ENCODE measurements at regions not wholly inside any gene's neighbourhood (a gene's known extent, or its start where the extent isn't known, plus 50 kb on each side); places are given as distances from the start of the nearest gene placed in this dataset.

DNA sequence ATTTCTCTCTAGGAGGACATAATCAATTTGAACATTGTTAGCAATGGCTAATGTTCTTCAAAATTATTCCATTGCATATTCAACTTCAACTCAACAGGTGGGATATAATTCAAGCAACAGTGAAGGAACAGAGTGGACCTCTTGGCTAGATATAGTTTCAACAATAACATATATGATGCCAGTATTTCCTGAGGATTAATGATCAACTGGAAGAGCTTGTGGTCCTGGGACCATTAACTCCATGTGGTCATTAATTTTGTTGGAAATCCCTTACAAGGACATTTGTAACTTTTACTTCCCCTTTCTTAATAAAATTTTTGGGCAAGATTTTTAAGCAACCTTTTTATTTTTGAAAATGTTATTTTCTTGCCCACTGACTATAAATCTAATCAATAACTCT, 54.3 kb upstream of the ROBO2 start:
- H3K4me3 ChIP-seq: no peak overlapping the region
- H3K27me3 ChIP-seq (replicated peaks; ENCODE audit: insufficient read depth): no peaks in the 10 kb centered on the region
- TF ChIP-seq, protein P1, sequence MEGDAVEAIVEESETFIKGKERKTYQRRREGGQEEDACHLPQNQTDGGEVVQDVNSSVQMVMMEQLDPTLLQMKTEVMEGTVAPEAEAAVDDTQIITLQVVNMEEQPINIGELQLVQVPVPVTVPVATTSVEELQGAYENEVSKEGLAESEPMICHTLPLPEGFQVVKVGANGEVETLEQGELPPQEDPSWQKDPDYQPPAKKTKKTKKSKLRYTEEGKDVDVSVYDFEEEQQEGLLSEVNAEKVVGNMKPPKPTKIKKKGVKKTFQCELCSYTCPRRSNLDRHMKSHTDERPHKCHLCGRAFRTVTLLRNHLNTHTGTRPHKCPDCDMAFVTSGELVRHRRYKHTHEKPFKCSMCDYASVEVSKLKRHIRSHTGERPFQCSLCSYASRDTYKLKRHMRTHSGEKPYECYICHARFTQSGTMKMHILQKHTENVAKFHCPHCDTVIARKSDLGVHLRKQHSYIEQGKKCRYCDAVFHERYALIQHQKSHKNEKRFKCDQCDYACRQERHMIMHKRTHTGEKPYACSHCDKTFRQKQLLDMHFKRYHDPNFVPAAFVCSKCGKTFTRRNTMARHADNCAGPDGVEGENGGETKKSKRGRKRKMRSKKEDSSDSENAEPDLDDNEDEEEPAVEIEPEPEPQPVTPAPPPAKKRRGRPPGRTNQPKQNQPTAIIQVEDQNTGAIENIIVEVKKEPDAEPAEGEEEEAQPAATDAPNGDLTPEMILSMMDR (IDR thresholded peaks at IDR 0.05): no peak
- DNase-seq (ENCODE audit: low spot score): no peak
- no peaks in the 10 kb centered on the region for H3K9me3 ChIP-seq
- H3K36me3 ChIP-seq: no peaks in the 10 kb centered on the region
- H3K27ac ChIP-seq: no peak overlapping the region
- no peaks in the 10 kb centered on the region for H3K4me1 ChIP-seq (ENCODE audit: control insufficient read depth in 1 of 2, low read depth in 2 of 2)
- ATAC-seq (ENCODE audit: insufficient number of reproducible peaks, low FRiP score, low read depth): no peak

DNA sequence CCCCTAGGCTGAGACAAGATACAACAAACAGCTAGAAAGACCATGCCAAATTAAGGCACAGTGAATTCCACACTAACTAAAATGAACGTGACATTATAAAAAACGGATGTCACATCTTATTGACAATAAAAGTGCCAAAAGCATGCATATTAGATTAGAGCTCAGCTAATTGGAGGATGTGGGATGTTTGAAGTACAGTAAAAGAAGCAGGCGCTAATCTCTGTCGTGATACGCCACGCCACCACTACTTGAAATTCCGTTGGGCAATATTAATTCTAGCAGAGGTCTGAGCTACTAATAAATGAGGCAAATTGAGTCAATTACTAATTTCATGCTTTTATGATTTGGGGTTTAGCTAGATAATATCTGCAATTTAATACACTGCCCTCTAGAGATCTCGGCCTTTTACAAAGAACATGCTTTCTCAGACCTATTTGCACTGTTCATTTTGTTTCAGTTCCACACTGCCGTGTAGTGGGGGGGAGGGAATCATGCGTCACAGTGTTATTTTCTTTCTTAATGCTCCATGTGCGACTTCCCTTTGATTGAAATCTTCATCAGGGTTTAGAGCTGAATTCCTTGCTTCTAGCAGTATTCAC, 52.9 kb upstream of the ROBO2 start:
- no peaks in the 10 kb centered on the region for H3K9me3 ChIP-seq
- TF ChIP-seq, protein P1 (IDR thresholded peaks at IDR 0.05): no peak
- no peaks in the 10 kb centered on the region for H3K27me3 ChIP-seq (replicated peaks; ENCODE audit: insufficient read depth)
- ATAC-seq (ENCODE audit: insufficient number of reproducible peaks, low FRiP score, low read depth) (no peak), DNase-seq (ENCODE audit: low spot score) (no peak)
- H3K4me1 ChIP-seq (ENCODE audit: control insufficient read depth in 1 of 2, low read depth in 2 of 2): no peaks in the 10 kb centered on the region
- H3K27ac ChIP-seq: no peak overlapping the region
- no peak overlapping the region for H3K4me3 ChIP-seq
- no peaks in the 10 kb centered on the region for H3K36me3 ChIP-seq

All from thoracic aorta (tissue), 2 donors.